ENCODE measurements at regions not wholly inside any gene's neighbourhood (a gene's known extent, or its start where the extent isn't known, plus 50 kb on each side); places are given as distances from the start of the nearest gene placed in this dataset.

GRCh38 chr5:40386289-40386688, 293.4 kb upstream of the PTGER4 start:
- WGBS, result 58% methylated on average over 3 of the region's 3 CpGs

GRCh38 chr5:40385544-40385943, 294.2 kb upstream of the PTGER4 start:
- H3K4me1 ChIP-seq, result no peaks in the 10 kb centered on the region
- no peaks in the 10 kb centered on the region for H3K36me3 ChIP-seq
- no peak for TF ChIP-seq CTCF (IDR thresholded peaks at IDR 0.05)
- DNase-seq (ENCODE audit: low spot score in 2 of 2), result no peak
- no peaks in the 10 kb centered on the region for H3K27me3 ChIP-seq
- no peak overlapping the region for H3K27ac ChIP-seq
- H3K4me3 ChIP-seq, result no peak overlapping the region
- no peaks in the 10 kb centered on the region for H3K9me3 ChIP-seq

More at GRCh38 chr5:40386289-40386688, 293.4 kb upstream of the PTGER4 start:
- no peak for DNase-seq (ENCODE audit: low spot score in 2 of 2)
- no peaks in the 10 kb centered on the region for H3K9me3 ChIP-seq
- no peaks in the 10 kb centered on the region for H3K36me3 ChIP-seq
- no peak overlapping the region for H3K4me3 ChIP-seq
- no peaks in the 10 kb centered on the region for H3K27me3 ChIP-seq
- no peak overlapping the region for H3K27ac ChIP-seq
- peaks cover 1% of the 10 kb centered on the region for H3K4me1 ChIP-seq
- no peak for TF ChIP-seq POLR2A (IDR thresholded peaks at IDR 0.05)

DNA sequence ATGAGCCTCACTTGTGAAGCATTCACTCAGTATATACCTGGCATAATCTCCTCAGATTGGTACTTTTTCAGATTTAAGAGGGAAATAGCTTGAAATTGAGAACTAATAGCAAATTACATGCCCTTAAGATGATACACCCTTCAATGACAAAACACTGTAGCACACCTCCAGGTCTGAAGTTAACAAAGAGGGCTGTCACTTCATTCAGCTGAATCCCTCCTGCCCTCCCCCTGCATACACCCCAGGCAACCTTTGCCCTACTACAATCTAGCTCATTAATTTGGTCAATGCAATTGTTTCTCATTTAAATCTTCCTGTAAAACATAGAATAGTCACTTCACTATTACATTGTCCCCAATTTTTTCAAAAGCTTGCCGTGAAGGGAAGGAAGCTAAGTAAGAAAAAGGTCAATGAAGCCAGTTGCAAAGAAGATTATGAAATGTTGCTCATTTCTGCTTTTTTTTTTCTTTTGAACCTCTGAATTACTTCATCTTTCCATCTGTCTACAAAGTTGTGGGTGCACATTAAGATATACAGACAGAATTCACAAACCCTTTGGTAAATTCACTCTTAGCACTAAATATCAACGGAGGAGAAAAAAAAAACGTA, 294.8 kb upstream of the PTGER4 start:
- Histone ChIP-seq H3K27me3 (no peaks in the 10 kb centered on the region), H3K27ac (no peak overlapping the region)
- 71% methylated on average over 3 of the region's 3 CpGs for WGBS

DNA sequence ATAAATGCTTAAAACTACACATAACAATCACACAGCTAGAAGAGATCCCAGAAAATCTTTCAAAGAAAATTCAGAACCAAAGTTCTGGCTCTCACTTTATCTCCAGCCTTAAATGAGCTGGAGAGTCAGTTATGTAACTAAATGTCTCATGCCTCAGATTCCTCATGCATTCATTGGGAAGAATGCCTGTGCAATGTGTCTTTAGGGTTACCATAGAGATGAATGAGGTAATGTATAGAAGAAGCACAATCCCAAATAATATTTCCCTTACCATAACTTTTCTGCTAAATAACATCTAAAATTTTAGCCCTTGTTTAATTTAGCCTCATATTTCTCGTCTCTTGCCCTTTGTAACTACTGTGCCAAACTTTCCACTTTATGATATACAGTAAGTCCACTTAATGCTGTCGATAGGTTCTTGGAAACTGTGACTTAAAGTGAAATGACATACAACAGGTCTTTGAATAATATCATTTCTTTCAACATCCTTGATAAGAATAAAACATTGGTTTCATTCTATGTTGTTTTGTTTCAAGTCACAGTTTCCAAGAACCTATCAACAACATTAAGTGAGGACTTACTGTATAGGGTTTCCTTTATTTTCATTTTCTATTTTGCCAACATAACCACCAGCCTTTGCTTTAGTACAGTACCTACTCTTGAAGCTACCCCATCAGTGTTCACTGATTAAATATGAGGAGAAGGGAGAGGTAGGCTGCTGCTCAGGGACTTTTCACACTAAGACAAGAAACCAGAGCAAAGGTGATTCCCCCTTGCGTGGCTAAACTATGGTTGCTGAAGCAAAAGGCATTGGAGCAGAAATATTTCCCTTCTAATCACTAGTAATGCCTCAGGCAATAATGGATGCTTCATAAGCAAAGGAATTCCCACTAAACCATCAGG, 295.7 kb upstream of the PTGER4 start:
- Histone ChIP-seq H3K4me3 (no peak overlapping the region), H3K4me1 (no peaks in the 10 kb centered on the region), H3K27me3 (no peaks in the 10 kb centered on the region), H3K9me3 (no peaks in the 10 kb centered on the region), H3K36me3 (no peaks in the 10 kb centered on the region), H3K27ac (no peak overlapping the region)
- DNase-seq (ENCODE audit: low spot score in 2 of 2), result no peak
- WGBS, result 79% methylated on average over 3 of the region's 3 CpGs
- TF ChIP-seq CTCF (IDR thresholded peaks at IDR 0.05) (no peak), POLR2A (IDR thresholded peaks at IDR 0.05) (no peak), POLR2AphosphoS5 (IDR thresholded peaks at IDR 0.05) (no peak), EP300 (IDR thresholded peaks at IDR 0.05) (no peak)

More for the DNA sequence above, 294.8 kb upstream of the PTGER4 start:
- Histone ChIP-seq H3K9me3 (no peaks in the 10 kb centered on the region), H3K4me3 (no peak overlapping the region), H3K36me3 (no peaks in the 10 kb centered on the region), H3K4me1 (no peaks in the 10 kb centered on the region)
- no peak for TF ChIP-seq POLR2A (IDR thresholded peaks at IDR 0.05)
- no peak for TF ChIP-seq POLR2AphosphoS5 (IDR thresholded peaks at IDR 0.05)
- no peak for TF ChIP-seq CTCF (IDR thresholded peaks at IDR 0.05)
- TF ChIP-seq EP300 (IDR thresholded peaks at IDR 0.05), result no peak
- DNase-seq (ENCODE audit: low spot score in 2 of 2), result no peak

DNA sequence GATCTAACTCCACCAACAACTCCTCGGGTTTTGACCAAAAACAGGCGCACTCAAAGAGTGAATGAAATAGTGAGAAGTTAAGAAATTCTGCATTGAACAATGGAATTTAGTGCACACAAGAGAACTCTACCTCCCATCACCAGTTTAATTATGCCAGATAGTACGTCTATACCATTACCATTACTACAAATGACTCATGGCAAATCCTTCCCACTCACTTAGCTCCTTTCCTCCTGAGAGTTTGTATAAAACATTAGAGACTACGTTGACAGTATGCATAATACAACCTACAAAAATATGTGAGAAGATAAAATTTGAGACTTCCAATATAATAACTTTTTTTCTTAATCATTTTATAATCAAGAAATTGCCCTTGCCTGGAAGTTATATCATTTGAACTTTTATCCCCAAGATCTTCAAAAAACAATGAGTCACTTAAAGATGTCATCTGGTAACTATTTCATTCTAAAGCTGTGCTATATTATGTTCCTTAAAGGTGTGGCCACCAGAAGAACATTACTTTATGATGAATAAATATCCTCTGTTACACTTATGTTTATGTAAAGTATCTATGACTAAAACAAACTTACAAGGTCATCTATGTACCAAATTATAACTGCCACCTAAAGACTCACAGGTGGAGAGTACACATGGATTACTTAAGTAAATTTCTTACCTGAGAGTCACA, 297.9 kb upstream of the PTGER4 start:
- no peaks in the 10 kb centered on the region for H3K4me1 ChIP-seq
- no peaks in the 10 kb centered on the region for H3K36me3 ChIP-seq
- WGBS, result 82% methylated on average over 4 of the region's 4 CpGs
- H3K27ac ChIP-seq, result no peak overlapping the region
- H3K27me3 ChIP-seq, result no peaks in the 10 kb centered on the region
- H3K9me3 ChIP-seq, result no peaks in the 10 kb centered on the region
- no peak overlapping the region for H3K4me3 ChIP-seq
- TF ChIP-seq CTCF (IDR thresholded peaks at IDR 0.05), result no peak
- no peak for TF ChIP-seq EP300 (IDR thresholded peaks at IDR 0.05)
- TF ChIP-seq POLR2A (IDR thresholded peaks at IDR 0.05), result no peak
- no peak for TF ChIP-seq POLR2AphosphoS5 (IDR thresholded peaks at IDR 0.05)
- DNase-seq (ENCODE audit: low spot score in 2 of 2), result no peak
